ENCODE measurements at regions not wholly inside any gene's neighbourhood (a gene's known extent, or its start where the extent isn't known, plus 50 kb on each side); places are given as distances from the start of the nearest gene placed in this dataset.

DNA sequence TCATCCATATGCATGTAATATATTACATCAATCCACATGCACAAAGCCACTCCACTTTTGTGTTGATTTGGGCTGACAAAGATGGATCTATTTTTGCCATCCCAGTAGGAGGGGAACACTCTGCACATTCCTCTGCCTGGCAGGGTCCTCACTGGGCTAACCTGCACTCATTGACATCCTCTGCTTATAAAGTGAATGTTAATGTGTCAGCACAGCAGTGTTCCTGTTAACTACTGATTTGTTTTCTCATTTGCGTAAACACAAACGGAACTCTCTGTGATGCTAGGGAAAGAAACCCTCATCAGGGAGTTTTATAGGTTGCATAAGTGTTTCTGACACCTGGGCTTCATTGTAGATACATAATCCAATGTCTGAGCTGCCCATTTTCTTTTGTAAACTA lies 826.0 kb downstream of the RAB28 start:
- TF ChIP-seq, protein P1, sequence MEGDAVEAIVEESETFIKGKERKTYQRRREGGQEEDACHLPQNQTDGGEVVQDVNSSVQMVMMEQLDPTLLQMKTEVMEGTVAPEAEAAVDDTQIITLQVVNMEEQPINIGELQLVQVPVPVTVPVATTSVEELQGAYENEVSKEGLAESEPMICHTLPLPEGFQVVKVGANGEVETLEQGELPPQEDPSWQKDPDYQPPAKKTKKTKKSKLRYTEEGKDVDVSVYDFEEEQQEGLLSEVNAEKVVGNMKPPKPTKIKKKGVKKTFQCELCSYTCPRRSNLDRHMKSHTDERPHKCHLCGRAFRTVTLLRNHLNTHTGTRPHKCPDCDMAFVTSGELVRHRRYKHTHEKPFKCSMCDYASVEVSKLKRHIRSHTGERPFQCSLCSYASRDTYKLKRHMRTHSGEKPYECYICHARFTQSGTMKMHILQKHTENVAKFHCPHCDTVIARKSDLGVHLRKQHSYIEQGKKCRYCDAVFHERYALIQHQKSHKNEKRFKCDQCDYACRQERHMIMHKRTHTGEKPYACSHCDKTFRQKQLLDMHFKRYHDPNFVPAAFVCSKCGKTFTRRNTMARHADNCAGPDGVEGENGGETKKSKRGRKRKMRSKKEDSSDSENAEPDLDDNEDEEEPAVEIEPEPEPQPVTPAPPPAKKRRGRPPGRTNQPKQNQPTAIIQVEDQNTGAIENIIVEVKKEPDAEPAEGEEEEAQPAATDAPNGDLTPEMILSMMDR (IDR thresholded peaks at IDR 0.05): no peak
- TF ChIP-seq EZH2 (IDR thresholded peaks at IDR 0.05; ENCODE audit: borderline replicate concordance, insufficient read depth, low read depth, low read length, poor library complexity, severe bottlenecking): no peak

Measured in B cell (primary cell).